ENCODE measurements at regions not wholly inside any gene's neighbourhood (a gene's known extent, or its start where the extent isn't known, plus 50 kb on each side); places are given as distances from the start of the nearest gene placed in this dataset.

DNA sequence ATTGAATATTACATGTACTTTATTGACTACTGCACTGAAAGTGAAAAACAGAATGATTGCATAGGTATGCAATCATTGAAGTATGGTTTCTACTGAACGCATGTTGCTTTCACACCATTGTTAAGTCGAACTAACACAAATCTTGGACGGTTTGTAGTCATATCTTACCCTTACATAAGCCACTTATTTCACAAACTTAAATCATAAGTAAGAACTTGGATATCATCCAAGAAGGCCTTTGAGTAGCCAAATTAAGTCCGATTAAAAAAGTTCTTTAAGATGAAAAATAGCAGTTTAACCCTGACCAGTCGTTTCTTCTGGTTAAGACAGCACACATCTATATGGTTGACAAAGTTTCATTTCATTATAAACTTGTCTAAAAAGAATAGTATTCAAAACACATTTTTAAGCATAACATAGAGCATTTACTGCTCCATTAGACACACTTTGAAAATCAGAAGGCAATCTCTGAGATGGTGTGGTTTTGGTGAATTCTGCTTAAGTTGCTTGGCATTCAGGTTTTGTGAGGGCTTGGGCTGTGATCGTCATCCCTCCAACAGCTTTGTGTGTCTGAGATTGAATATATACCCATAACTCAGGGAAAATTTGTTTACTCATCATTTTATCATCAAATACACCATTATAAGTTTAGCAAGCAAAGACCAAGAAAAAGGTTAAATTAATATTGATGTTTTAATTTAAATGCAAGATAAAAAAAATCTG, 92.2 kb downstream of the NFKBIZ start:
- TF ChIP-seq CTCF (IDR thresholded peaks at IDR 0.05) = no peak
- no peak for TF ChIP-seq EZH2 (IDR thresholded peaks at IDR 0.05; ENCODE audit: borderline replicate concordance, insufficient read depth, low read depth, low read length, poor library complexity, severe bottlenecking)

Measured in B cell (primary cell).